Breast epithelium (tissue), 3 donors: ENCODE measurements at regions not wholly inside any gene's neighbourhood (a gene's known extent, or its start where the extent isn't known, plus 50 kb on each side); places are given as distances from the start of the nearest gene placed in this dataset.

Source experiments
- POLR2A ChIP-seq: fragments of 450-650 bp; IDR thresholded peaks from one replicate; pipeline ENCODE4 v1.6.1; 2016; ENCODE audit warnings: antibody characterized with exemption, mild to moderate bottlenecking, moderate library complexity
- POLR2AphosphoS5 ChIP-seq, 3 donors: sonication (generic); formaldehyde crosslinking; IDR thresholded peaks; one replicate each; pipeline ENCODE4 v1.6.1; 2017; ENCODE audit warnings: antibody characterized with exemption in 3 of 3
- TF ChIP-seq, protein P1 (sequence below), 3 donors: fragments of 450-650 bp; IDR thresholded peaks; one replicate each; pipeline ENCODE4 v1.5.1; 2016 to 2017; ENCODE audit warnings: antibody characterized with exemption in 3 of 3, mild to moderate bottlenecking in 3 of 3, moderate library complexity in 3 of 3

DNA sequence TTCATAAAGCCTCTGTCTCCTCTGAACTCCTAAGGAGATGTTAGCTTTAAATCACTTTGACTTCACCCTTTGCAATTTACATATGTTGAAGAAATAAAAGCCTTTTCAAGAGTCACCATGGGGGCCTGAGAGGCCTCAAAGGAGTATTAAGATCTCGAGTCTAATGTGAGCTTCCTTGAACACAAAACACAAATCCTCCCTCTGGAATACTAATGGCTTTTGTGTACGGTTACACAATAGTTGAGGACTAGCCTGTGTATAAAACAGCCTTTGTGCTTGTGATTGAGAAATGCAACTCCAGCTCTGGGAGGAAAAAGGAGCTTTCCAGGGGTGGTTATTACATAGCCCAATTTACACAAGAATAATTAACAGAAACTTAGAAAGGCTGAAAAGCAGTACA lies 1140.2 kb downstream of the CDH11 start:
- TF ChIP-seq, protein P1, sequence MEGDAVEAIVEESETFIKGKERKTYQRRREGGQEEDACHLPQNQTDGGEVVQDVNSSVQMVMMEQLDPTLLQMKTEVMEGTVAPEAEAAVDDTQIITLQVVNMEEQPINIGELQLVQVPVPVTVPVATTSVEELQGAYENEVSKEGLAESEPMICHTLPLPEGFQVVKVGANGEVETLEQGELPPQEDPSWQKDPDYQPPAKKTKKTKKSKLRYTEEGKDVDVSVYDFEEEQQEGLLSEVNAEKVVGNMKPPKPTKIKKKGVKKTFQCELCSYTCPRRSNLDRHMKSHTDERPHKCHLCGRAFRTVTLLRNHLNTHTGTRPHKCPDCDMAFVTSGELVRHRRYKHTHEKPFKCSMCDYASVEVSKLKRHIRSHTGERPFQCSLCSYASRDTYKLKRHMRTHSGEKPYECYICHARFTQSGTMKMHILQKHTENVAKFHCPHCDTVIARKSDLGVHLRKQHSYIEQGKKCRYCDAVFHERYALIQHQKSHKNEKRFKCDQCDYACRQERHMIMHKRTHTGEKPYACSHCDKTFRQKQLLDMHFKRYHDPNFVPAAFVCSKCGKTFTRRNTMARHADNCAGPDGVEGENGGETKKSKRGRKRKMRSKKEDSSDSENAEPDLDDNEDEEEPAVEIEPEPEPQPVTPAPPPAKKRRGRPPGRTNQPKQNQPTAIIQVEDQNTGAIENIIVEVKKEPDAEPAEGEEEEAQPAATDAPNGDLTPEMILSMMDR (IDR thresholded peaks at IDR 0.05) = no peak
- no peak for TF ChIP-seq POLR2A
- no peak for TF ChIP-seq POLR2AphosphoS5 (IDR thresholded peaks at IDR 0.05)
